A549 (cell line): ENCODE measurements at regions not wholly inside any gene's neighbourhood (a gene's known extent, or its start where the extent isn't known, plus 50 kb on each side); places are given as distances from the start of the nearest gene placed in this dataset.

Experiments used
- ATAC-seq, 2 experiments: fragments of 200-7000 bp in 1 of 2; fragments of >200 bp in 1 of 2; cut with Nextera tagmentation in 1 of 2; cut with Tn5 transposase in 1 of 2; 3 replicates each; pipeline versions ENCODE4 v1.8.0 to v1.9.1; 2018 to 2020; ENCODE audit warnings: mild to moderate bottlenecking in 1 of 2, moderate library complexity in 1 of 2
- CTCF ChIA-PET: fragments of 300-600 bp; sonication (Branson Sonifier 250); formaldehyde crosslinking; extraction: SDS; loops from one replicate; lab custom pipeline; 2021; ENCODE audit warnings: antibody characterized with exemption, inconsistent platforms; lab: Yijun Ruan, JAX
- POLR2A ChIA-PET: fragments of 350-600 bp; formaldehyde crosslinking; extraction: SDS; loops from one replicate; lab custom pipeline; 2021; ENCODE audit warnings: antibody characterized with exemption, inconsistent platforms; lab: Yijun Ruan, JAX
- DNase-seq, 2 experiments: peaks; one replicate each; pipeline versions ENCODE4 v3.0.0 to v3.0.0-alpha.2; 2011 to 2016; ENCODE audit warnings: low read depth in 1 of 2, low spot score in 1 of 2
- FAIRE-seq: peaks from 2 replicates; lab custom pipeline; 2011; peaks lifted over from hg19 to GRCh38; lab: Jason Lieb, UNC
- H3K27ac ChIP-seq, 2 experiments: fragments of >200 bp; sonication (Bioruptor Twin); formaldehyde crosslinking; 3 replicates each; pipeline ENCODE4 v1.5.1; 2016 to 2017
- H3K4me1 ChIP-seq: fragments of >200 bp; sonication (Bioruptor Twin); formaldehyde crosslinking; 3 replicates; pipeline ENCODE4 v1.6.1; 2016
- H3K4me2 ChIP-seq: fragments of >200 bp; sonication (Bioruptor Twin); formaldehyde crosslinking; 3 replicates; pipeline ENCODE4 v1.6.1; 2016
- H3K4me3 ChIP-seq: fragments of >200 bp; sonication (Bioruptor Twin); formaldehyde crosslinking; 3 replicates; pipeline ENCODE4 v1.5.1; 2016
- H3K9me3 ChIP-seq: fragments of >200 bp; sonication (Bioruptor Twin); formaldehyde crosslinking; 3 replicates; pipeline ENCODE4 v1.6.1; 2016
- CBX8 ChIP-seq: fragments of 200-600 bp; sonication (generic); IDR thresholded peaks from 2 replicates; pipeline ENCODE4 v1.6.1; 2016
- CEBPB ChIP-seq, 2 experiments: fragments of >200 bp in 1 of 2; sonication (Bioruptor Twin) in 1 of 2; formaldehyde crosslinking in 1 of 2; IDR thresholded peaks; 2 replicates each; pipeline ENCODE4 v1.6.1; 2012 to 2016
- CHD2 ChIP-seq: fragments of 150-350 bp; IDR thresholded peaks from 2 replicates; pipeline ENCODE4 v1.6.1; 2014; ENCODE audit warnings: low read length; ENCODE audit not compliant: partially characterized antibody
- EHF ChIP-seq: fragments of 250-450 bp; sonication (Bioruptor Pico); IDR thresholded peaks from 2 replicates; pipeline ENCODE4 v1.5.0; 2020; ENCODE audit warnings: mild to moderate bottlenecking
- ESRRA ChIP-seq: fragments of 150-350 bp; IDR thresholded peaks from 2 replicates; pipeline ENCODE4 v1.6.1; 2014; ENCODE audit warnings: mild to moderate bottlenecking, low read length, borderline replicate concordance
- FOSB ChIP-seq: fragments of 250-450 bp; sonication (Bioruptor Pico); IDR thresholded peaks from 2 replicates; pipeline ENCODE4 v1.5.0; 2020; ENCODE audit warnings: mild to moderate bottlenecking, moderate library complexity
- FOSL2 ChIP-seq, 2 experiments: fragments of 450-650 bp in 1 of 2; fragments of >200 bp in 1 of 2; sonication (Bioruptor Twin) in 1 of 2; formaldehyde crosslinking; IDR thresholded peaks; 2 replicates each; pipeline versions ENCODE4 v1.5.0 to v1.6.1; 2016 to 2020; ENCODE audit warnings: mild to moderate bottlenecking in 1 of 2, moderate library complexity in 1 of 2
- FOXS1 ChIP-seq: fragments of 250-450 bp; sonication (Bioruptor Pico); IDR thresholded peaks from 2 replicates; pipeline ENCODE4 v1.5.0; 2020; ENCODE audit warnings: mild to moderate bottlenecking, moderate library complexity
- GATA3 ChIP-seq: IDR thresholded peaks from 2 replicates; pipeline ENCODE4 v1.6.1; 2012; ENCODE audit warnings: borderline replicate concordance
- HDAC2 ChIP-seq: fragments of 200-600 bp; sonication (generic); IDR thresholded peaks from 2 replicates; pipeline ENCODE4 v1.6.1; 2016
- HEYL ChIP-seq: fragments of 250-450 bp; sonication (Bioruptor Pico); IDR thresholded peaks from 2 replicates; pipeline ENCODE4 v1.8.0; 2021; ENCODE audit warnings: mild to moderate bottlenecking, moderate library complexity
- HOXA7 ChIP-seq: fragments of 250-450 bp; sonication (Bioruptor Pico); IDR thresholded peaks from 2 replicates; pipeline ENCODE4 v1.5.0; 2020; ENCODE audit warnings: mild to moderate bottlenecking, moderate library complexity
- HOXB13 ChIP-seq: fragments of 250-450 bp; sonication (Bioruptor Pico); IDR thresholded peaks from 2 replicates; pipeline ENCODE4 v1.5.0; 2020; ENCODE audit warnings: low read depth, mild to moderate bottlenecking, moderate library complexity
- HOXB5 ChIP-seq: fragments of 250-450 bp; sonication (Bioruptor Pico); IDR thresholded peaks from 2 replicates; pipeline ENCODE4 v1.5.0; 2020; ENCODE audit warnings: mild to moderate bottlenecking, moderate library complexity
- JUNB ChIP-seq: fragments of >200 bp; sonication (Bioruptor Twin); formaldehyde crosslinking; IDR thresholded peaks from 2 replicates; pipeline ENCODE4 v1.6.1; 2016
- MAFK ChIP-seq: fragments of 450-650 bp; IDR thresholded peaks from 2 replicates; pipeline ENCODE4 v1.6.1; 2014; ENCODE audit not compliant: partially characterized antibody
- NR3C1 ChIP-seq: fragments of >200 bp; sonication (Bioruptor Twin); formaldehyde crosslinking; IDR thresholded peaks from 3 replicates; pipeline ENCODE4 v1.6.1; 2017
- PHF8 ChIP-seq: fragments of 200-600 bp; sonication (generic); IDR thresholded peaks from 2 replicates; pipeline ENCODE4 v1.6.1; 2016; ENCODE audit warnings: low read depth, mild to moderate bottlenecking, antibody characterized with exemption, moderate library complexity, borderline replicate concordance
- RFX5 ChIP-seq: fragments of 450-650 bp; IDR thresholded peaks from 2 replicates; pipeline ENCODE4 v1.7.1; 2014; ENCODE audit warnings: antibody characterized with exemption, mild to moderate bottlenecking, moderate library complexity
- RNF2 ChIP-seq: fragments of 200-600 bp; sonication (generic); IDR thresholded peaks from 2 replicates; pipeline ENCODE4 v1.6.1; 2016; ENCODE audit warnings: low read depth, mild to moderate bottlenecking, antibody characterized with exemption, moderate library complexity, borderline replicate concordance
- ZC3H11A ChIP-seq: fragments of 450-650 bp; IDR thresholded peaks from 2 replicates; pipeline ENCODE4 v1.6.1; 2014; ENCODE audit warnings: antibody characterized with exemption, mild to moderate bottlenecking
- ZNF302 ChIP-seq: fragments of 250-450 bp; sonication (Bioruptor Pico); IDR thresholded peaks from 2 replicates; pipeline ENCODE4 v1.9.0; 2021; ENCODE audit warnings: inconsistent platforms, mild to moderate bottlenecking, moderate library complexity
- ZSCAN20 ChIP-seq: fragments of 250-450 bp; sonication (Bioruptor Pico); IDR thresholded peaks from 2 replicates; pipeline ENCODE4 v1.8.0; 2022; ENCODE audit warnings: mild to moderate bottlenecking, moderate library complexity
- WGBS: methylation state at CpG from one replicate; pipeline ENCODE4 v1.1.6; 2017; ENCODE audit errors: missing lambda C conversion rate; 5-methylcytosine and 5-hydroxymethylcytosine counted together
- TF ChIP-seq, protein P1 (sequence below): fragments of 250-450 bp; sonication (Bioruptor Pico); IDR thresholded peaks from 2 replicates; pipeline ENCODE4 v1.5.0; 2020; ENCODE audit warnings: low read depth, mild to moderate bottlenecking, moderate library complexity
- TF ChIP-seq, protein P2 (sequence below): fragments of >200 bp; sonication (Bioruptor Twin); formaldehyde crosslinking; IDR thresholded peaks from 3 replicates; pipeline ENCODE4 v1.6.1; 2016
- TF ChIP-seq, protein P3 (sequence below): fragments of 200-600 bp; sonication (generic); IDR thresholded peaks from 2 replicates; pipeline ENCODE4 v1.6.1; 2016; ENCODE audit warnings: antibody characterized with exemption, mild to moderate bottlenecking, moderate library complexity

DNA sequence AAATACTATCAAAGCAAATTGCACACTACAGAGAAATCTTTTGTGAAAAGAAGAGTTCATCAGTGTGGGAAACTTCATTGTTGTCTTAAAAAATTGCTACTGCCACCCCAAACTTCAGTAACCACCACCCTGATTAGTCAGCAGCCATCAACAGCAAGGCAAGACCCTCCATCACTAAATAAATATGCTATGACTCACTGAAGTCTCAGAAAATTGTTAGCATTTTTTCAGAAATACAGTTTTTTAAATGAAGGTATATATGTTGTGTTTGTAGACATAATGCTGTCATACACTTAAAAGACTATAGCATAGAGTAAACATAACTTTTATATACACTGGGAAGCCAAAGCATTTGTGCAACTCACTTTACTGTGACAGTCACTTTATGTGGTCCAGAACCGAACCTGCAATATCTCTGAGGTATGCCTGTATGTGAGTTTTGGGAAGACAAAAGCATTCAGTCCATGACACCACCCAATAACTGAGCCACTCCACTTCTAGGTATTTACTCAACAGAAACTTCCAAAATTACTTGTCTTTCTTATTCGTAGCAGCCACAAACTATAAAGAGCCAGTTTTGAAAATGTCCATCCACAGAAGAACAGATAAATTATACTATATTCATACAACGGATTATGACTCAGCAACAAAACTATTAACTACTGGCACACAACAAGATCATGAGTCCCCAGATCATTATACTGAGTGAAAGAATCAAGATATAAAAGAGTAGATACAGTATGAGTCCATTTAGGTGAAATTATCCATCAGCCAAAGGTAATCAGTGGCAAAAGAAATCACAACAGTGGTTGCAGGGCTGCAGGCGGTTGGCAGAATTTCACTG is 649.6 kb downstream of the BCL11B start:
- Histone ChIP-seq H3K4me1 (no peaks in the 10 kb centered on the region), H3K4me2 (no peak overlapping the region), H3K9me3 (no peaks in the 10 kb centered on the region), H3K4me3 (no peak overlapping the region), H3K27ac (no peak overlapping the region)
- DNase-seq: no peak
- ATAC-seq: no peak
- TF ChIP-seq HOXB13 (CRISPR knock-in tag) (no peak), ESRRA (no peak), CHD2 (no peak), ZNF302 (no peak), MAFK (no peak), ZC3H11A (no peak), ZSCAN20 (no peak), EHF (no peak)
- TF ChIP-seq, protein P1, sequence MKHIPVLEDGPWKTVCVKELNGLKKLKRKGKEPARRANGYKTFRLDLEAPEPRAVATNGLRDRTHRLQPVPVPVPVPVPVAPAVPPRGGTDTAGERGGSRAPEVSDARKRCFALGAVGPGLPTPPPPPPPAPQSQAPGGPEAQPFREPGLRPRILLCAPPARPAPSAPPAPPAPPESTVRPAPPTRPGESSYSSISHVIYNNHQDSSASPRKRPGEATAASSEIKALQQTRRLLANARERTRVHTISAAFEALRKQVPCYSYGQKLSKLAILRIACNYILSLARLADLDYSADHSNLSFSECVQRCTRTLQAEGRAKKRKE (CRISPR knock-in tag): no peak
- TF ChIP-seq, protein P2, sequence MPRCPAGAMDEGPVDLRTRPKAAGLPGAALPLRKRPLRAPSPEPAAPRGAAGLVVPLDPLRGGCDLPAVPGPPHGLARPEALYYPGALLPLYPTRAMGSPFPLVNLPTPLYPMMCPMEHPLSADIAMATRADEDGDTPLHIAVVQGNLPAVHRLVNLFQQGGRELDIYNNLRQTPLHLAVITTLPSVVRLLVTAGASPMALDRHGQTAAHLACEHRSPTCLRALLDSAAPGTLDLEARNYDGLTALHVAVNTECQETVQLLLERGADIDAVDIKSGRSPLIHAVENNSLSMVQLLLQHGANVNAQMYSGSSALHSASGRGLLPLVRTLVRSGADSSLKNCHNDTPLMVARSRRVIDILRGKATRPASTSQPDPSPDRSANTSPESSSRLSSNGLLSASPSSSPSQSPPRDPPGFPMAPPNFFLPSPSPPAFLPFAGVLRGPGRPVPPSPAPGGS: no peak
- WGBS: 16% methylated on average over 4 of the region's 4 CpGs
- no peak for FAIRE-seq
- POLR2A ChIA-PET: no interaction called here
- CTCF ChIA-PET: no interaction called here

DNA sequence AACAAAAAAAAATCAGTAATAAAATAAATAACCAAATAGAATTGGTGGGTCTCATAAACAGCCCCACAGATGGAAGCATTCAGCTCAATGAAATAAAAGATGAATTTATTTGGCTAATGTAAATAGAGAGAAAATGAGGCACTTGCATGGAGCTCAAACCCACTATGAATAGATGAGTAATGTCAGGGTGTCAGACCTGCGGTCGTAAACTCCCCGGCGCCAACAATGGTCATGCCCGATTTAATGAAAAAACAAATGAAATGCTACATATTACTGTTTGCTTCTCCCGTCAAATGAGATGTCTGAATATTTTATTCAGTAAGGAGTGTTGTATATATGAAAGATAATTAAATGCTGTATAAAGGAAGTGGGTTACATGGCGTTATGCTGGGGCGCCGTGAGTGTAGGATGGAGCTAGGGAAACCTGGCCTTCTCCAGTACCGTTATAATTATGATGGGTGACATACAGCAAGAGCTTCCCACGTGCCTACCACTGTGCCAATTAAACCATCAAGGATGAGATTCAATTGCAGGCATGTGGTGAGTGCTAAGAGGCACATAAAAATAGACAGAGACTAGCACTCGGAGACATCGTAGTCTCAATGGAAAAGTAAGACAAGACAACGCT is 648.1 kb downstream of the BCL11B start:
- Histone ChIP-seq H3K4me1 (no peaks in the 10 kb centered on the region), H3K4me2 (no peak overlapping the region), H3K27ac (no peak overlapping the region), H3K9me3 (no peaks in the 10 kb centered on the region), H3K4me3 (no peak overlapping the region)
- DNase-seq (no peak), FAIRE-seq (no peak), ATAC-seq (no peak)
- TF ChIP-seq HOXA7 (no peak), JUNB (no peak), RFX5 (no peak)
- TF ChIP-seq, protein P1 (CRISPR knock-in tag): no peak
- ChIA-PET CTCF (no interaction called here), POLR2A (no interaction called here)
- 60% methylated on average over 14 of the region's 14 CpGs for WGBS

DNA sequence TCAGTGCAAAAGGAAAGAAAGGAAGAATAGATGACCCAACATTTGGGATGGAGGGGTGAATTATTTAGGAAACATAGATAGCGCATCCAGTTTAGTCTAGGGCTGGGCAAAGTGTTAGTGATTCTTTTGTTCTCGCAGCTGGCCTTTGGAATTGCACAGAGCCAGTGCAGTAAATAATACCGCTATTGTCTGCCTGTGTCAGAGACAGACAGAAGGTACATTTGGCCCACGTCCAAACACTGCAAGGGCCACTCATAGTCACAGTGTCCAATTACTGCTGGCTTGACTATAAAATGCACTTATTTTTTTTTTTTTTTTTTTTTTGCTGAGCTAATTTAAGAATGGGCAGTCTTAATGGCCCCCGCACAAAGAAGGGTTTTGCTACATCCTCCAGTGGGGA is 638.6 kb downstream of the BCL11B start:
- DNase-seq: no peak
- Histone ChIP-seq H3K4me1 (no peaks in the 10 kb centered on the region), H3K27ac (no peak overlapping the region), H3K9me3 (no peaks in the 10 kb centered on the region), H3K4me3 (no peak overlapping the region), H3K4me2 (no peak overlapping the region)
- 19% methylated on average over 5 of the region's 5 CpGs for WGBS
- no peak for FAIRE-seq
- ATAC-seq: no peak
- ChIA-PET CTCF (no interaction called here), POLR2A (no interaction called here)
- TF ChIP-seq NR3C1: no peak
- TF ChIP-seq HOXA7: no peak
- no peak for TF ChIP-seq FOSL2 (IDR thresholded peaks at IDR 0.05)
- no peak for TF ChIP-seq FOSL2 (CRISPR knock-in tag; IDR thresholded peaks at IDR 0.05)
- TF ChIP-seq GATA3: no peak
- no peak for TF ChIP-seq CBX8
- no peak for TF ChIP-seq HEYL
- TF ChIP-seq, protein P3, sequence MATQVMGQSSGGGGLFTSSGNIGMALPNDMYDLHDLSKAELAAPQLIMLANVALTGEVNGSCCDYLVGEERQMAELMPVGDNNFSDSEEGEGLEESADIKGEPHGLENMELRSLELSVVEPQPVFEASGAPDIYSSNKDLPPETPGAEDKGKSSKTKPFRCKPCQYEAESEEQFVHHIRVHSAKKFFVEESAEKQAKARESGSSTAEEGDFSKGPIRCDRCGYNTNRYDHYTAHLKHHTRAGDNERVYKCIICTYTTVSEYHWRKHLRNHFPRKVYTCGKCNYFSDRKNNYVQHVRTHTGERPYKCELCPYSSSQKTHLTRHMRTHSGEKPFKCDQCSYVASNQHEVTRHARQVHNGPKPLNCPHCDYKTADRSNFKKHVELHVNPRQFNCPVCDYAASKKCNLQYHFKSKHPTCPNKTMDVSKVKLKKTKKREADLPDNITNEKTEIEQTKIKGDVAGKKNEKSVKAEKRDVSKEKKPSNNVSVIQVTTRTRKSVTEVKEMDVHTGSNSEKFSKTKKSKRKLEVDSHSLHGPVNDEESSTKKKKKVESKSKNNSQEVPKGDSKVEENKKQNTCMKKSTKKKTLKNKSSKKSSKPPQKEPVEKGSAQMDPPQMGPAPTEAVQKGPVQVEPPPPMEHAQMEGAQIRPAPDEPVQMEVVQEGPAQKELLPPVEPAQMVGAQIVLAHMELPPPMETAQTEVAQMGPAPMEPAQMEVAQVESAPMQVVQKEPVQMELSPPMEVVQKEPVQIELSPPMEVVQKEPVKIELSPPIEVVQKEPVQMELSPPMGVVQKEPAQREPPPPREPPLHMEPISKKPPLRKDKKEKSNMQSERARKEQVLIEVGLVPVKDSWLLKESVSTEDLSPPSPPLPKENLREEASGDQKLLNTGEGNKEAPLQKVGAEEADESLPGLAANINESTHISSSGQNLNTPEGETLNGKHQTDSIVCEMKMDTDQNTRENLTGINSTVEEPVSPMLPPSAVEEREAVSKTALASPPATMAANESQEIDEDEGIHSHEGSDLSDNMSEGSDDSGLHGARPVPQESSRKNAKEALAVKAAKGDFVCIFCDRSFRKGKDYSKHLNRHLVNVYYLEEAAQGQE: no peak
- TF ChIP-seq, protein P2: no peak
- TF ChIP-seq FOSB (CRISPR knock-in tag): no peak
- no peak for TF ChIP-seq FOXS1
- no peak for TF ChIP-seq CEBPB (IDR thresholded peaks at IDR 0.05)
- no peak for TF ChIP-seq ESRRA
- no peak for TF ChIP-seq HOXB5
- TF ChIP-seq RNF2: no peak
- no peak for TF ChIP-seq HDAC2
- no peak for TF ChIP-seq PHF8
